SK-N-SH (cell line): ENCODE measurements at regions not wholly inside any gene's neighbourhood (a gene's known extent, or its start where the extent isn't known, plus 50 kb on each side); places are given as distances from the start of the nearest gene placed in this dataset.

Experiments used
- CTCF ChIA-PET: fragments of 300-600, 350-600 bp; formaldehyde crosslinking; extraction: SDS; loops from one replicate; lab custom pipeline; 2021; lab: Yijun Ruan, JAX
- POLR2A ChIA-PET: fragments of 350-600 bp; sonication (Branson Sonifier 250); formaldehyde crosslinking; extraction: SDS; loops from one replicate; lab custom pipeline; 2020; ENCODE audit warnings: antibody characterized with exemption, inconsistent platforms; lab: Yijun Ruan, JAX
- DNase-seq: peaks from one replicate; pipeline ENCODE4 v3.0.0; 2012
- H2AFZ ChIP-seq: fragments of 200-600 bp; sonication (generic); 2 replicates; pipeline ENCODE4 v1.8.1; 2016; ENCODE audit warnings: antibody characterized with exemption, mild to moderate bottlenecking, low read depth
- H3F3A ChIP-seq: fragments of 200-600 bp; sonication (generic); replicated peaks from 2 replicates; pipeline ENCODE3; 2016; ENCODE audit warnings: antibody characterized with exemption, mild to moderate bottlenecking; ENCODE audit not compliant: insufficient read depth
- H3K27ac ChIP-seq, 2 experiments: fragments of 200-500 bp in 1 of 2; fragments of 200-600 bp in 1 of 2; sonication (Bioruptor generic) in 1 of 2; sonication (generic), shearing (Covaris generic) in 1 of 2; 2 replicates each; pipeline versions ENCODE4 v1.5.1 to v1.6.1; 2014 to 2016; ENCODE audit warnings: low read depth in 2 of 2, inconsistent platforms in 1 of 2, low read length in 1 of 2, mild to moderate bottlenecking in 1 of 2, mixed read lengths in 1 of 2
- H3K27me3 ChIP-seq: fragments of 200-600 bp; sonication (generic), shearing (Covaris generic); 2 replicates; pipeline ENCODE4 v1.6.1; 2016; ENCODE audit warnings: mixed run types; ENCODE audit not compliant: insufficient read depth
- H3K36me3 ChIP-seq, 2 experiments: fragments of 200-500 bp in 1 of 2; fragments of 200-600 bp in 1 of 2; sonication (Bioruptor generic) in 1 of 2; sonication (generic) in 1 of 2; replicated peaks in 1 of 2; 2 replicates each; pipeline versions ENCODE3 to v1.5.1; 2014 to 2016; ENCODE audit warnings: low read length in 1 of 2, mild to moderate bottlenecking in 1 of 2; ENCODE audit not compliant: insufficient read depth in 2 of 2, control insufficient read depth in 1 of 2
- H3K4me1 ChIP-seq, 2 experiments: fragments of 200-500 bp in 1 of 2; fragments of 200-600 bp in 1 of 2; sonication (Bioruptor generic) in 1 of 2; sonication (generic), shearing (Covaris generic) in 1 of 2; 2 replicates each; pipeline versions ENCODE4 v1.5.1 to v1.6.1; 2014 to 2016; ENCODE audit warnings: low read depth in 1 of 2, low read length in 1 of 2, mixed run types in 1 of 2; ENCODE audit not compliant: insufficient read depth in 2 of 2, control insufficient read depth in 1 of 2
- H3K4me2 ChIP-seq: fragments of 200-600 bp; sonication (generic), shearing (Covaris generic); 2 replicates; pipeline ENCODE4 v1.6.1; 2017; ENCODE audit warnings: mixed run types
- H3K4me3 ChIP-seq, 2 experiments: fragments of 200-500 bp in 1 of 2; fragments of 200-600 bp in 1 of 2; sonication (Bioruptor generic) in 1 of 2; sonication (generic), shearing (Covaris generic) in 1 of 2; 2 replicates each; pipeline versions ENCODE4 v1.5.1 to v1.8.1; 2014 to 2016; ENCODE audit warnings: low read depth in 2 of 2, inconsistent platforms in 1 of 2, low read length in 1 of 2, mild to moderate bottlenecking in 1 of 2, mixed read lengths in 1 of 2, moderate library complexity in 1 of 2
- H3K79me2 ChIP-seq: fragments of 200-600 bp; sonication (generic); 2 replicates; pipeline ENCODE4 v1.8.1; 2017; ENCODE audit warnings: mild to moderate bottlenecking; ENCODE audit not compliant: insufficient read depth
- H3K9ac ChIP-seq: fragments of 200-600 bp; sonication (generic); 2 replicates; pipeline ENCODE4 v1.6.1; 2017; ENCODE audit warnings: mixed run types
- H3K9me2 ChIP-seq: fragments of 200-600 bp; sonication (generic); 2 replicates; pipeline ENCODE4 v1.6.1; 2017; ENCODE audit warnings: mixed run types
- H3K9me3 ChIP-seq: fragments of 200-600 bp; sonication (generic); 2 replicates; pipeline ENCODE4 v1.6.1; 2017; ENCODE audit warnings: mixed run types, mild to moderate bottlenecking, moderate library complexity
- H4K20me1 ChIP-seq: fragments of 200-600 bp; sonication (generic); 2 replicates; pipeline ENCODE4 v1.6.1; 2017; ENCODE audit warnings: mild to moderate bottlenecking, mixed run types; ENCODE audit not compliant: insufficient read depth
- CHD2 ChIP-seq: fragments of 150-350 bp; IDR thresholded peaks from 2 replicates; pipeline ENCODE4 v1.6.1; 2018; ENCODE audit warnings: low read length; ENCODE audit not compliant: partially characterized antibody
- ELF1 ChIP-seq: IDR thresholded peaks from 2 replicates; pipeline ENCODE4 v1.4.0; 2012
- EZH2phosphoT487 ChIP-seq: fragments of 200-600 bp; sonication (generic); IDR thresholded peaks from 2 replicates; pipeline ENCODE4 v1.6.1; 2017; ENCODE audit warnings: low read depth, mixed run types, mild to moderate bottlenecking, antibody characterized with exemption, moderate library complexity, borderline replicate concordance
- GATA2 ChIP-seq: sonication (generic); formaldehyde crosslinking; IDR thresholded peaks from 2 replicates; pipeline ENCODE4 v1.5.0; 2020; ENCODE audit warnings: mild to moderate bottlenecking, missing genetic modification reagents
- IRF3 ChIP-seq: fragments of 150-350 bp; IDR thresholded peaks from 2 replicates; pipeline ENCODE4 v1.6.1; 2016; ENCODE audit warnings: mild to moderate bottlenecking, low read depth, low read length
- JUND ChIP-seq: IDR thresholded peaks from 2 replicates; pipeline ENCODE4 v1.4.0; 2012
- NRF1 ChIP-seq: IDR thresholded peaks from 2 replicates; pipeline ENCODE4 v1.6.1; 2012; ENCODE audit warnings: low read depth, mild to moderate bottlenecking, low read length
- RCOR1 ChIP-seq: fragments of 150-350 bp; IDR thresholded peaks from 2 replicates; pipeline ENCODE4 v1.6.1; 2017; ENCODE audit warnings: antibody characterized with exemption, low read length
- REST ChIP-seq: IDR thresholded peaks from 2 replicates; pipeline ENCODE4 v1.6.1; 2012; ENCODE audit warnings: mild to moderate bottlenecking, low read depth, low read length, moderate library complexity
- RFX5 ChIP-seq: IDR thresholded peaks from 2 replicates; pipeline ENCODE4 v1.6.1; 2012; ENCODE audit warnings: mild to moderate bottlenecking, improper control_type of control experiment, low read length
- USF2 ChIP-seq: fragments of 150-350 bp; IDR thresholded peaks from 2 replicates; pipeline ENCODE4 v1.6.1; 2017; ENCODE audit warnings: antibody characterized with exemption, low read length, low read depth, borderline replicate concordance
- WGBS: methylation state at CpG from one replicate; pipeline ENCODE4 v1.1.6; 2017; ENCODE audit warnings: low lambda C conversion rate; 5-methylcytosine and 5-hydroxymethylcytosine counted together

- TF ChIP-seq RFX5 = no peak
- no peak for TF ChIP-seq ELF1
- TF ChIP-seq GATA2 (CRISPR knock-in tag) = no peak
- no peak for TF ChIP-seq CHD2
- no peak for TF ChIP-seq USF2
- TF ChIP-seq, all 33 proteins: peak for 0
Observed at GRCh38 chr5:125109816-125110215, 363.4 kb upstream of the ZNF608 start (continued).

GRCh38 chr5:125112196-125112595 lies 365.8 kb upstream of the ZNF608 start:
- 70% methylated on average over 2 of the region's 2 CpGs for WGBS
- H2AFZ ChIP-seq = no peak overlapping the region
- no peak for TF ChIP-seq RCOR1
- TF ChIP-seq NRF1 = no peak
- no peak for TF ChIP-seq JUND
- TF ChIP-seq REST = no peak
- no peak for TF ChIP-seq IRF3
- no peak for TF ChIP-seq EZH2phosphoT487
- TF ChIP-seq CHD2 = no peak
- TF ChIP-seq RFX5 = no peak
- H4K20me1 ChIP-seq = no peaks in the 10 kb centered on the region
- H3K4me3 ChIP-seq = no peak overlapping the region
- no peak for DNase-seq
- H3K79me2 ChIP-seq = no peaks in the 10 kb centered on the region
- no peaks in the 10 kb centered on the region for H3K36me3 ChIP-seq
- no peaks in the 10 kb centered on the region for H3K4me1 ChIP-seq
- POLR2A ChIA-PET = no interaction called here
- no peaks in the 10 kb centered on the region for H3K9me2 ChIP-seq
- no peaks in the 10 kb centered on the region for H3K27me3 ChIP-seq
- CTCF ChIA-PET = interaction anchor here (1.5 to 1.6 kb wide), 2 partner anchors 22 to 32 kb away, joined by 3 to 4 read pairs; no protein-coding TSS in a partner anchor
- no peak overlapping the region for H3K4me2 ChIP-seq
- no peak overlapping the region for H3K9ac ChIP-seq
- no peak overlapping the region for H3K27ac ChIP-seq
- H3K9me3 ChIP-seq = no peaks in the 10 kb centered on the region
- H3F3A ChIP-seq = no peaks in the 10 kb centered on the region
